Activated naive CD4-positive, alpha-beta T cell treated with anti-CD3 and anti-CD28 coated beads, Interleukin-2, amount 50 U/mL, for 72 hours (primary cell): ENCODE measurements at regions not wholly inside any gene's neighbourhood (a gene's known extent, or its start where the extent isn't known, plus 50 kb on each side); places are given as distances from the start of the nearest gene placed in this dataset.

Experiments used
- ATAC-seq, 2 donors: fragments of 150-1000 bp; cut with Tn5 transposase; 2 replicates each; pipeline ENCODE4 v1.10.0; 2021; ENCODE audit warnings: mild to moderate bottlenecking in 2 of 2, moderate library complexity in 2 of 2
- DNase-seq, 2 donors: peaks; one replicate each; pipeline ENCODE4 v3.0.0; 2021 to 2022; ENCODE audit warnings: low spot score in 2 of 2
- H3K27ac Mint-ChIP-seq, 2 donors: one replicate each; pipeline ENCODE4 v1.8.0; 2022; ENCODE audit warnings: mild to moderate bottlenecking in 2 of 2, mixed read lengths in 2 of 2
- H3K36me3 Mint-ChIP-seq, 2 donors: one replicate each; pipeline ENCODE4 v1.8.0; 2022; ENCODE audit warnings: mixed read lengths in 2 of 2
- H3K9me3 Mint-ChIP-seq, 2 donors: one replicate each; pipeline ENCODE4 v1.8.0; 2022; ENCODE audit warnings: mixed read lengths in 2 of 2

DNA sequence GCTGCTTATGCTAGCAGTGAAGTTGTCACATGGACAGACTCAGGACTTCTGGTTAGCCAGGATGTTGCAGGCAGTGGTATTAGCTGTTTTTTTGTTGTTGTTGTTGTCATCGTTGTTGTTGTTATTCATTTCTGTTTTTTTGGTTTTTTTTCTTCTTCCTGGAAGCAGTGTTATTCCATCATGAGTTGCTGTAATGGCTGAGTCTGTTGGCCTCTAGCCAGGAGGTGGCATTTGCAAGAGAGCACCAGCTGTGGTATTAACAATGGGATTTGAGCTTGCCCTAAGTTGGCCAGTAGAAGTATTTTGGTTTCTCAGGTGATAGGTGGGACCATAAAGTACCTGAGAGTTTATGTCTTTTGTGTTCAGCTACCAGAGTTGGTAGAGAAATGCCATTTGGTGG is 561.1 kb downstream of the KCTD16 start:
- Mint-ChIP-seq H3K36me3 (peaks cover 0 to 12% of the 10 kb centered on the region in 2 donors), H3K9me3 (peaks cover 30 to 51% of the 10 kb centered on the region in 2 donors), H3K27ac (no peak overlapping the region)
- DNase-seq (no peak), ATAC-seq (no peak)

- H3K27ac Mint-ChIP-seq: no peak overlapping the region
These were observed 541.4 kb downstream of the KCTD16 start for GRCh38 chr5:144712090-144712489.

DNA sequence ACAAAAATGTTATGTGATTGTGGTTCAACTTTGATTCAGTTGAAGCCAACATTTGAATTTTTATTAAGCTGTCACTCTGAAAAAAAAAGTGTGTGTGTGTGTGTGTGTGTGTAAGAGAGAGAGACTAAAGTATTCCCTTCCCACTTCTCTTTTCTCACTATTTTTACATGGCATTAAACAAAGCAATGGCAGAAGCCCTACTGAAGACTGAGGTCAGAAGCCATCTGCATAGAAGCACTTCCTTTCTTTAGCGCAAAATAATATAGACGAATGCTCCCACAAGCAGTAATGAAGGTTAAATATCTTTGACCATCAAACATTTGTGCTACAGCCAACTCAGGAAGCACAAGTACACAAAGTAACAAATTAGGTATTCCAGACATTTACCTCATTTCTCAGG is 540.5 kb downstream of the KCTD16 start:
- Mint-ChIP-seq H3K36me3 (peaks cover 0 to 5% of the 10 kb centered on the region in 2 donors), H3K27ac (no peak overlapping the region), H3K9me3 (peaks cover 4% of the 10 kb centered on the region in 2 donors)
- no peak for DNase-seq
- ATAC-seq: no peak

More at GRCh38 chr5:144712090-144712489, 541.4 kb downstream of the KCTD16 start:
- H3K36me3 Mint-ChIP-seq: peaks cover 0 to 5% of the 10 kb centered on the region in 2 donors
- no peak for ATAC-seq
- peaks cover 4% of the 10 kb centered on the region in 2 donors for H3K9me3 Mint-ChIP-seq
- DNase-seq: no peak

GRCh38 chr5:144710637-144711036 is 540.0 kb downstream of the KCTD16 start:
- ATAC-seq (no peak), DNase-seq (no peak)
- H3K36me3 Mint-ChIP-seq: peaks cover 0 to 5% of the 10 kb centered on the region in 2 donors
- peaks cover 4% of the 10 kb centered on the region in 2 donors for H3K9me3 Mint-ChIP-seq
- H3K27ac Mint-ChIP-seq: no peak overlapping the region

DNA sequence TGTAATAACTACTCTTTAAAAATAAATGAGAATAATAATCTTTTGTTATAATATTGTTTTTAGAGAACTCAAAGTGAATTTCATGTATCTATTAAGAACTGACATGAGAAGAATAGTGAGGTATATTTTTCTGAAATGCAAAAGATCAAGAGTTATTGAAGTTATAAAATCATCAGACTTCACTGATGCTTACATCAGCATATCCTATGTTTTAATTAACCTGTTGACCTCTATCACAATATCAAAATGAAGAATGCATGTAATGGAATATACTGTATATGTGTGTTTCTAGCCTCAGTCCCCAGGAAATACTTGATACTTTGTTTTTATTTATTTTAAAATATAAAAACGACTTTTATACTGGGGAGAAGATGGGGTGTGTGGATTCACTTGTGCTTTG is 533.1 kb downstream of the KCTD16 start:
- H3K27ac Mint-ChIP-seq: no peak overlapping the region
- peaks cover 4 to 7% of the 10 kb centered on the region in 2 donors for H3K9me3 Mint-ChIP-seq
- H3K36me3 Mint-ChIP-seq: no peaks in the 10 kb centered on the region
- ATAC-seq: no peak
- DNase-seq: no peak

GRCh38 chr5:144698484-144698883 is 527.8 kb downstream of the KCTD16 start:
- ATAC-seq (no peak), DNase-seq (no peak)
- no peak overlapping the region for H3K27ac Mint-ChIP-seq
- peaks cover 4 to 7% of the 10 kb centered on the region in 2 donors for H3K9me3 Mint-ChIP-seq
- H3K36me3 Mint-ChIP-seq: no peaks in the 10 kb centered on the region

DNA sequence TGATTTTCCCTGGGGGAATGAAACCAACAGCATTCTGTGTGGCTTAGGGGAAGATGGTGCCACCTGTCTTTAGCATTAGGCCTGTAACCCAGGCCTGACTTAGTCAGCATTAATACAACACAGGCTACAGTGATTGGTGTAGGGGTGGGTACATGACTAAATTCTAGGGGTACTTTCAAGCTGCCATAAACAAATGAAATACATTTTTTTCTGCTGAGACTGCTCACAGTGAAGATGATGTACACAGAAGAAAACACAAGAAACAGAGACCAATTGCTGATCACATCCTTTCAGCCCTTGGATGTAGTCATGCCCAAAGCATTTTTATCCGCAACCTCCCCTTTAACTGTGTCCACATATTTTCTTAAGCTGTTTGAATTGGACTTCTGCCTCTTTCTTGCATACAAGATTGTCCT is 527.2 kb downstream of the KCTD16 start:
- ATAC-seq: no peak
- Mint-ChIP-seq H3K36me3 (no peaks in the 10 kb centered on the region), H3K9me3 (peaks cover 4 to 7% of the 10 kb centered on the region in 2 donors), H3K27ac (no peak overlapping the region)
- DNase-seq: no peak

DNA sequence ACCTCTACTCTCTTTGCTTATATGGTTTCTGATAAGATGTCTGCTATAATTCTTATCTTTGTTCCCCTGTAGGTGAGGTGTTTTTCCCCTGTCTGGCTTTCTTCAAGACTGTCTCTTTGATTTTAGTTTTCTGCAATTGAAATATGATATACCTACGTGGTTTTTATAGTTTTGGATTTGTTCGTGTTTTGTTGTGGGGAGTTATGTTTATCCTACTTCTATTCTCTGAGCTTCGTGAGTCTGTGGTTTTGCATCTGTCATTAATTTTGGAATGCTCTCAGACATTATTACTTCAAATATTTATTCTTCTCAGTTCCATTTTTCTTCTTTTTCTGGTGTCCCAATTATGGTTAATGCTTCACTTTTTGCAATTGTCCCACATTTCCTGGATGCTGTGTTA is 521.3 kb downstream of the KCTD16 start:
- peaks cover 8% of the 10 kb centered on the region in 2 donors for H3K9me3 Mint-ChIP-seq
- ATAC-seq: no peak
- DNase-seq: no peak
- no peak overlapping the region for H3K27ac Mint-ChIP-seq
- H3K36me3 Mint-ChIP-seq: no peaks in the 10 kb centered on the region

DNA sequence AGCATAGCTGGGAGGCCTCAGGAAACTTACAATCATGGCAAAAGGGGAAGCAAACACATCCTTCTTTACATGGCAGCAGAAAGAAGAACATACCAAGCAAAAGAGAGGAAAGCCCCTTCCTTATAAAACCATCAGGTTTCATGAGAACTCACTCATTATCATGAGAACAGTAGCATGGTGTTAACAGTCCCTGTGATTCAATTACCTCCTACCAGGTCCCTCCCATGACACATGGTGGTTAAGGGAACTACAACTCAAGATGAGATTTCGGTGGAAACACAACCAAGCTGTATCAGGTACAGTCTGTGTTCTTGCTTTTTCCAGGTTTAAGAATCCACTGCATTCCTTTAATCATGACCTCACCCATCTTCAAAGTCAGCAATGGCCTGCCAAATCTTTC is 514.2 kb downstream of the KCTD16 start:
- H3K36me3 Mint-ChIP-seq: no peaks in the 10 kb centered on the region
- ATAC-seq (no peak), DNase-seq (no peak)
- no peak overlapping the region for H3K27ac Mint-ChIP-seq
- H3K9me3 Mint-ChIP-seq: peaks cover 12 to 22% of the 10 kb centered on the region in 2 donors

DNA sequence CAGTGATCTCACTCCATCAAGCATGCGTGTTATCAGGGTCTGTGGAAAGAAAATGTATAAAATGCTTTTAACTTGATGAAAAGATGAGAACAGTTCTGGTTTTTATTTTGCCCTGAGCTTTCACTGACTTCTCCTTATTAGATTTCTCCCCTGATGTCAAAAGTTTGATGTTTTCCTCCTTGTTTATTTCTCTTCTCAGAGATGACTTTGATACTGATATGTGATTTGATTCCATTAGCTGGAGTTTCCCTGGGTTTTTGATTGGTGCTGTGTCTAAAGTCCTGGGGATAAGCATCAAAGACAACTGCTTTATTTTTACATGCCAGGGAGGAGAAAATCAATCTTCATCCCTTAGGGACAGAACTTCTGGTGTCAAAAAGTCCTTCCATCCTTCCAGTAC is 510.0 kb downstream of the KCTD16 start:
- DNase-seq (no peak), ATAC-seq (no peak)
- H3K27ac Mint-ChIP-seq: no peak overlapping the region
- H3K36me3 Mint-ChIP-seq: no peaks in the 10 kb centered on the region
- H3K9me3 Mint-ChIP-seq: peaks cover 10 to 19% of the 10 kb centered on the region in 2 donors

- Mint-ChIP-seq H3K36me3 (no peaks in the 10 kb centered on the region), H3K9me3 (peaks cover 0 to 3% of the 10 kb centered on the region in 2 donors), H3K27ac (no peak overlapping the region)
- DNase-seq (no peak), ATAC-seq (no peak)
These were observed 500.4 kb downstream of the KCTD16 start for GRCh38 chr5:144671066-144671465.

GRCh38 chr5:144659634-144660227 is 489.1 kb downstream of the KCTD16 start:
- H3K27ac Mint-ChIP-seq: no peak overlapping the region
- DNase-seq: no peak
- H3K36me3 Mint-ChIP-seq: no peaks in the 10 kb centered on the region
- ATAC-seq: no peak
- H3K9me3 Mint-ChIP-seq: peaks cover 9 to 13% of the 10 kb centered on the region in 2 donors

DNA sequence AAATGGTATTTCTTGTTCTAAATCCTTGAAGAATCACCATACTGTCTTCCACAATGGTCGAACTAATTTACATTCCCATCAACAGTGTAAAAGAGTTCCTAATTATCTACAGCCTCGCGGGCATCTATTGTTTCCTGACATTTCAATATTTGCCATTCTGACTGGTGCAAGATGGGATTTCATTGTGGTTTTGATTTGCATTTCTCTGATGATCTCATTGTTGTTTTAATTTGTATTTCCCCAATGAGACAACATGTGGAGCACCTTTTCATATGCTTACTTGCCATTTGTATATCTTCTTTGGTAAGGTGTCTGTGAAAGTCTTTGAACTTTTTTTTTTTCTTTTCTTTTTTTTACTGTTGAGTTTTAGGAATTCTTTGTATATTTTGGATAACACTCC is 473.6 kb downstream of the KCTD16 start:
- Mint-ChIP-seq H3K9me3 (peaks cover 10 to 21% of the 10 kb centered on the region in 2 donors), H3K36me3 (peaks cover 0 to 9% of the 10 kb centered on the region in 2 donors), H3K27ac (no peak overlapping the region)
- ATAC-seq (no peak), DNase-seq (no peak)

GRCh38 chr5:144638787-144639186 is 468.1 kb downstream of the KCTD16 start:
- ATAC-seq (no peak), DNase-seq (no peak)
- H3K9me3 Mint-ChIP-seq: peaks cover 22 to 36% of the 10 kb centered on the region in 2 donors
- peaks cover 6 to 16% of the 10 kb centered on the region in 2 donors for H3K36me3 Mint-ChIP-seq
- H3K27ac Mint-ChIP-seq: no peak overlapping the region

DNA sequence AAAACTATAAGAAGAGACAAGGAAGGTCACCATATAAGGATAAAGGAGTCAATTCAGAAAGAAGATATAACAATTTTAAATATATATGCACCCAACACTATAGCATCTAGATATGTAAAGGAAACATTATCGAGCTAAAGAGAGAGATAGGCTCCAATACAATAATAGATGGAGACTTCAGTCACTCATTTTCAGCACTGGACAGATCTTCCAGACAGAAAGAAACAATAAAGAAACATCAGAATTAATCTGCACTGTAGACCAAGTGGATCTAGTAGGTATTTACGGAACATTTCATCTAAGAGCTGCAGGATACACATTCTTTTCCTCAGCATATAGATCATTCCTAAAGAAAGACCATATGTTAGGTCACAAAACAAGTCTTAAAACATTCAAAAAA is 463.5 kb downstream of the KCTD16 start:
- Mint-ChIP-seq H3K27ac (no peak overlapping the region), H3K36me3 (peaks cover 6 to 40% of the 10 kb centered on the region in 2 donors), H3K9me3 (peaks cover 38 to 53% of the 10 kb centered on the region in 2 donors)
- no peak for ATAC-seq
- DNase-seq: no peak

GRCh38 chr5:144598451-144599068 is 427.9 kb downstream of the KCTD16 start:
- Mint-ChIP-seq H3K36me3 (peaks cover 0 to 7% of the 10 kb centered on the region in 2 donors), H3K27ac (no peak overlapping the region)

GRCh38 chr5:144596517-144596916 is 425.8 kb downstream of the KCTD16 start:
- Mint-ChIP-seq H3K27ac (no peak overlapping the region), H3K36me3 (peaks cover 0 to 7% of the 10 kb centered on the region in 2 donors), H3K9me3 (peaks cover 19 to 24% of the 10 kb centered on the region in 2 donors)
- DNase-seq (no peak), ATAC-seq (no peak)

More at GRCh38 chr5:144598451-144599068, 427.9 kb downstream of the KCTD16 start:
- DNase-seq: no peak
- peaks cover 12% of the 10 kb centered on the region in 2 donors for H3K9me3 Mint-ChIP-seq
- ATAC-seq: no peak

GRCh38 chr5:144594919-144595318 is 424.2 kb downstream of the KCTD16 start:
- Mint-ChIP-seq H3K36me3 (peaks cover 0 to 7% of the 10 kb centered on the region in 2 donors), H3K27ac (no peak overlapping the region), H3K9me3 (peaks cover 24 to 30% of the 10 kb centered on the region in 2 donors)
- ATAC-seq (no peak), DNase-seq (no peak)
